ENCODE measurements at regions not wholly inside any gene's neighbourhood (a gene's known extent, or its start where the extent isn't known, plus 50 kb on each side); places are given as distances from the start of the nearest gene placed in this dataset.
A peak's percentile ranks its signal among the peaks of the same experiment; 100 is the strongest.

DNA sequence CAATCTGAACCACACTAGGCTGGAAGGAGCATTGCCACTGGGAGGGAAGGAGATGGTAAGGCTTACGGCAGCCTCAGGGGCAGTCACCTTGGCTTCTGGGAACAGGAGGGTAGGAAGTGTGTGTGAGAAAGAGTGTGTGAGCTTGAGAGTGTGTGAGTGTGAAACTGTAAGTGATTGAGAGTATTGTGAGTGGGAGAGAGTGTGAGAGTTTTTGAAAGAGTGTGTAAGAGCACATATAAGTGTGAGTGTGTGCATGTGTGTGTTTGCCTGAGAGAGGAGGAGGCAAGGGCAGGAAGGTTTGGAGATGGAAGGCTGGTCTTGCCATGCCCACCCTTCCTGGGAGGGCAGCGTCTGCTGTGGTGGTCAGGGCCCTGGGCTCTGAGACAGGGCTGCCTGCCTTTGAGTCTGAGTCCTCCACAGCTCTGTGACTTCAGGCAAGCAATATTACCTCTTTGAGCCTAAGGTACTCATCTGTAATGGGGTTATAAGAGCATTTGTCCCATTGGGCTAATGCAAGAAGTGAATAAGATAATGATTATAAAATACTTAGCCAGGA is 51.9 kb upstream of the BOD1 start (continued):
- TF ChIP-seq ZBTB49 (CRISPR knock-in tag; IDR thresholded peaks at IDR 0.05; ENCODE audit: borderline replicate concordance) = no peak
- TF ChIP-seq ZNF7 (CRISPR knock-in tag; IDR thresholded peaks at IDR 0.05) = no peak

DNA sequence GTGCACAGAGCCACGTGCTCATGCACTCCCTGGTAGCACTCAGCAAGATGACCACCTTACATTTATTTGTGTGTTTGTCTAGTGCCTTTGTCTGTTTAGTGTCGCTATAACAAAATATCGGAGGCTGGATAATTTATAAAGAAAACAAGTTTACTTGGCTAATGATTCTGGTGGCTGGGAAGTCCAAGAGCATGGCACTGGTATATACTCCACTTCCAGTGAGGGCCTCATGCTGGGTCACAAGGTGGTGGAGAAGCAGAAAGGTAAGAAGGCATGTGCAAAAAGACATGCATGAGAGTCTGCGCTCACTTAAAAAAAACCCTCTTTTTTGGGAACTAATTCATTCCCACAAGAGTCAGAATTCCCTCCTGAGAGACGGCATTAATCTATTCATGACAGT is 52.5 kb upstream of the BOD1 start:
- H4K20me1 ChIP-seq (ENCODE audit: insufficient read depth, low read length) = no peaks in the 10 kb centered on the region
- CTCF ChIA-PET (ENCODE audit: low intra/inter-chr PET ratio, low total read pairs) = no interaction called here
- POLR2A ChIA-PET = no interaction called here

DNA sequence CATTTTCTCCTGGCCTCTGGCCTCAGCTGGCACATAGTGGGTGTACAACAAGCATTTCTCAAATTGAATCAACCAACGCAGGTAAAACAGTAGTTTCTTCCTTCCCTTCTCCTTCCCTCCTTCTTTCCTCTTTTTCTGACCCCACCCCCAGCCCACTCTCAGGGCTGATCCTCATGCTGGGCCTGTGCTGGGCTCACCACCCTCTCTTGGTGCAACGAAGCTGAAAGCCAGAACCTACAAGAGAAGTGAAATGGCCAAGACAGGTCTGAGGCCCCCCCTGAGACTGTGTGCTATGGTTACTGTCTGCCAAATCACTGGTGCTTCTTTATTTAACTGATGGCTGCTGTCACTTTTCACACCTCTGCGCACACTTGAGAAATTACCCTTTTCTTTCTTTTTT is 53.0 kb upstream of the BOD1 start:
- ChIA-PET CTCF (ENCODE audit: low intra/inter-chr PET ratio, low total read pairs) (no interaction called here), POLR2A (no interaction called here)
- Histone ChIP-seq H4K20me1 (ENCODE audit: insufficient read depth, low read length) (no peaks in the 10 kb centered on the region), H3K4me2 (ENCODE audit: low read depth, low read length) (no peak overlapping the region), H3K27ac (ENCODE audit: extremely low read length, insufficient read depth, low read length) (no peak overlapping the region), H3K4me1 (ENCODE audit: insufficient read depth, low read length) (peaks cover 48% of the 10 kb centered on the region), H2AFZ (ENCODE audit: low read length) (no peak overlapping the region), H3K36me3 (replicated peaks in 1 of 2; ENCODE audit: control insufficient read depth in 1 of 2, insufficient read depth in 2 of 2, low read length in 2 of 2) (no peaks in the 10 kb centered on the region), H3K9me3 (ENCODE audit: low read length) (peaks cover 9% of the 10 kb centered on the region; the same call in 1 of the 2 replicates), H3K4me3 (replicated peaks in 1 of 3; ENCODE audit: insufficient read depth in 1 of 3, low read depth in 2 of 3, low read length in 3 of 3) (no peak overlapping the region), H3K9ac (ENCODE audit: insufficient read depth, low read depth, low read length) (no peak overlapping the region), H3K79me2 (ENCODE audit: insufficient read depth, low read length) (no peaks in the 10 kb centered on the region), H3K27me3 (ENCODE audit: control insufficient read depth in 1 of 2, insufficient read depth in 2 of 2, low read length in 2 of 2) (no peaks in the 10 kb centered on the region; a peak in 1 of 5 replicates)
- ATAC-seq = no peak
- in situ Hi-C loops (cut with HindIII; ENCODE audit: extremely low pct_ligation_motif_present, low pct_unique_long_range_greater_than_20kb) (no loop called here), intact Hi-C loops (cut with micrococcal nuclease; ENCODE audit: unreplicated experiment) (no loop called here)
- 86% methylated on average over 3 of the region's 3 CpGs for WGBS (ENCODE audit: low lambda C conversion rate)
- no TSS peak for BruUV-seq (replicated peaks)
- no peak for FAIRE-seq
- DNase-seq (ENCODE audit: low spot score) = no peak
- TF ChIP-seq YEATS2 (CRISPR knock-in tag; IDR thresholded peaks at IDR 0.05; ENCODE audit: borderline replicate concordance) (no peak), U2AF1 (optimal IDR thresholded peaks at IDR 0.05; ENCODE audit: low read depth, low read length) (no peak), FUBP1 (CRISPR knock-in tag; IDR thresholded peaks at IDR 0.05; ENCODE audit: borderline replicate concordance) (no peak), ZNF468 (CRISPR knock-in tag; IDR thresholded peaks at IDR 0.05) (no peak), PITX1 (CRISPR knock-in tag; IDR thresholded peaks at IDR 0.05) (no peak), ZNF644 (CRISPR knock-in tag; IDR thresholded peaks at IDR 0.05; ENCODE audit: low read depth) (no peak), MAZ (IDR thresholded peaks at IDR 0.05; ENCODE audit: borderline replicate concordance, low read depth, low read length) (no peak), MAZ (CRISPR knock-in tag; IDR thresholded peaks at IDR 0.05; ENCODE audit: low read depth) (no peak), MTF2 (CRISPR knock-in tag; IDR thresholded peaks at IDR 0.05; ENCODE audit: borderline replicate concordance) (no peak)
- TF ChIP-seq, protein P1, sequence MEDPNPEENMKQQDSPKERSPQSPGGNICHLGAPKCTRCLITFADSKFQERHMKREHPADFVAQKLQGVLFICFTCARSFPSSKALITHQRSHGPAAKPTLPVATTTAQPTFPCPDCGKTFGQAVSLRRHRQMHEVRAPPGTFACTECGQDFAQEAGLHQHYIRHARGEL (CRISPR knock-in tag; IDR thresholded peaks at IDR 0.05) = no peak

More for the DNA sequence above, 52.5 kb upstream of the BOD1 start:
- Histone ChIP-seq H3K4me3 (replicated peaks in 1 of 3; ENCODE audit: insufficient read depth in 1 of 3, low read depth in 2 of 3, low read length in 3 of 3) (no peak overlapping the region), H3K4me2 (ENCODE audit: low read depth, low read length) (no peak overlapping the region), H3K36me3 (replicated peaks in 1 of 2; ENCODE audit: control insufficient read depth in 1 of 2, insufficient read depth in 2 of 2, low read length in 2 of 2) (no peaks in the 10 kb centered on the region), H3K4me1 (ENCODE audit: insufficient read depth, low read length) (peaks cover 52% of the 10 kb centered on the region), H3K79me2 (ENCODE audit: insufficient read depth, low read length) (no peaks in the 10 kb centered on the region), H3K27ac (ENCODE audit: extremely low read length, insufficient read depth, low read length) (no peak overlapping the region), H3K9ac (ENCODE audit: insufficient read depth, low read depth, low read length) (no peak overlapping the region), H3K9me3 (ENCODE audit: low read length) (peaks cover 9% of the 10 kb centered on the region; the same call in 1 of the 2 replicates), H2AFZ (ENCODE audit: low read length) (no peak overlapping the region), H3K27me3 (ENCODE audit: control insufficient read depth in 1 of 2, insufficient read depth in 2 of 2, low read length in 2 of 2) (no peaks in the 10 kb centered on the region; a peak in 1 of 5 replicates)
- intact Hi-C loops (cut with micrococcal nuclease; ENCODE audit: unreplicated experiment) (no loop called here), in situ Hi-C loops (cut with HindIII; ENCODE audit: extremely low pct_ligation_motif_present, low pct_unique_long_range_greater_than_20kb) (no loop called here)
- DNase-seq (ENCODE audit: low spot score) = no peak
- no peak for ATAC-seq
- WGBS (ENCODE audit: low lambda C conversion rate) = 80% methylated on average over 5 of the region's 5 CpGs
- TF ChIP-seq ZNF564 (CRISPR knock-in tag; IDR thresholded peaks at IDR 0.05) (peak; percentile 99), JARID2 (CRISPR knock-in tag; IDR thresholded peaks at IDR 0.05; ENCODE audit: insufficient replicate concordance) (no peak), NPAS2 (CRISPR knock-in tag; IDR thresholded peaks at IDR 0.05; ENCODE audit: borderline replicate concordance) (no peak)
- FAIRE-seq = no peak
- no TSS peak for BruUV-seq (replicated peaks)

All from HepG2 (cell line).